Type B pancreatic cell (in vitro differentiated cells): ENCODE measurements at regions not wholly inside any gene's neighbourhood (a gene's known extent, or its start where the extent isn't known, plus 50 kb on each side); places are given as distances from the start of the nearest gene placed in this dataset.

Experiments used
- DNase-seq: peaks from one replicate; pipeline ENCODE4 v3.0.0; 2021; ENCODE audit warnings: mixed read lengths; ENCODE audit not compliant: unreplicated experiment; ENCODE audit errors: extremely low spot score
- H3K27ac Mint-ChIP-seq: 2 replicates; pipeline ENCODE4 v1.8.0; 2021; ENCODE audit warnings: mild to moderate bottlenecking, mixed read lengths
- H3K27me3 Mint-ChIP-seq: 2 replicates; pipeline ENCODE4 v1.8.0; 2021; ENCODE audit warnings: mixed read lengths
- H3K36me3 Mint-ChIP-seq: 2 replicates; pipeline ENCODE4 v1.8.0; 2021; ENCODE audit warnings: mixed read lengths
- H3K4me1 Mint-ChIP-seq: one replicate; pipeline ENCODE4 v1.8.0; 2021; ENCODE audit warnings: mixed read lengths; ENCODE audit not compliant: unreplicated experiment
- H3K4me3 Mint-ChIP-seq: 2 replicates; pipeline ENCODE4 v1.8.0; 2021; ENCODE audit warnings: mild to moderate bottlenecking, mixed read lengths
- H3K9me3 Mint-ChIP-seq: 2 replicates; pipeline ENCODE4 v1.8.0; 2021; ENCODE audit warnings: mixed read lengths
- TF ChIP-seq, protein P1 (sequence below): fragments of 200-600 bp; sonication (generic); conservative IDR thresholded peaks from 2 replicates; pipeline ENCODE4 v1.5.0; 2021; ENCODE audit warnings: antibody characterized with exemption, mild to moderate bottlenecking

DNA sequence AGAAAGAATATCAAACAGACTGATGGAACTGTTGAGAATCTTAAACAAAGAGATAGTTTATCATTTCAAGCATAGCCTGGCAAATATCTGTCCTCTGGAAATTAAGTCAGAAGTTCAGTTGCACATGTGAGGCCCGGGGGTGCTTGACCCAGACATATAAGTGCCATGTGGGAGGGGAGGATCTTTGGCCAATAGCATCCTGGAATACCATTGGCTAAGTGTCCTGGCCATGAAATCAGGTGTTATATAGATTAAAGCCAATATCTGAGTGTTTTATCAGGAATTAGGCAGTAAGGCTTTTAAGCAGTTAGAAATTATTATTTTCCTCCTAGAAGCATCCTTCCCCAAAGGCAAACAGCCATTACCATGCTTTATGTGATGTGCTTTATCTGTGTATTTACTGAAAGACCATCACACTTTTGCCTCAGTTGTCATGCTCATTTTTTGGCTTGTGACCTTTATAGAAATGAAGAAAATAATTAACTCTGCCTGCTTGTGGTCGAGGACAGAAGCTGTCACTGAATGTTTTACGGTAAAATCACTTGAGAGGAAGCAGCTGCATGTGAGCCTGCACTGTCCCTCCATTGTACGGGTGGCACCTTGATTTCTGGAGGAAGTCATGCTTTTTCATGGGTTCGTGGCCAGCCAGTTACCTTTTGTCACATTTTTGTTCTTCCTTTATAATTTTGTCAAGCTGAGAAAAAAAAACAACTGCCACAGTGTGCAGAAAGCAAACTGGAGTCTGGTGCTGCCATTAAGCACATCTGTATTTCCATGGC lies 259.9 kb upstream of the FMN2 start:
- TF ChIP-seq, protein P1, sequence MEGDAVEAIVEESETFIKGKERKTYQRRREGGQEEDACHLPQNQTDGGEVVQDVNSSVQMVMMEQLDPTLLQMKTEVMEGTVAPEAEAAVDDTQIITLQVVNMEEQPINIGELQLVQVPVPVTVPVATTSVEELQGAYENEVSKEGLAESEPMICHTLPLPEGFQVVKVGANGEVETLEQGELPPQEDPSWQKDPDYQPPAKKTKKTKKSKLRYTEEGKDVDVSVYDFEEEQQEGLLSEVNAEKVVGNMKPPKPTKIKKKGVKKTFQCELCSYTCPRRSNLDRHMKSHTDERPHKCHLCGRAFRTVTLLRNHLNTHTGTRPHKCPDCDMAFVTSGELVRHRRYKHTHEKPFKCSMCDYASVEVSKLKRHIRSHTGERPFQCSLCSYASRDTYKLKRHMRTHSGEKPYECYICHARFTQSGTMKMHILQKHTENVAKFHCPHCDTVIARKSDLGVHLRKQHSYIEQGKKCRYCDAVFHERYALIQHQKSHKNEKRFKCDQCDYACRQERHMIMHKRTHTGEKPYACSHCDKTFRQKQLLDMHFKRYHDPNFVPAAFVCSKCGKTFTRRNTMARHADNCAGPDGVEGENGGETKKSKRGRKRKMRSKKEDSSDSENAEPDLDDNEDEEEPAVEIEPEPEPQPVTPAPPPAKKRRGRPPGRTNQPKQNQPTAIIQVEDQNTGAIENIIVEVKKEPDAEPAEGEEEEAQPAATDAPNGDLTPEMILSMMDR: no peak
- peaks cover 18% of the 10 kb centered on the region for H3K27me3 Mint-ChIP-seq
- H3K27ac Mint-ChIP-seq: no peak overlapping the region
- DNase-seq: no peak
- no peaks in the 10 kb centered on the region for H3K9me3 Mint-ChIP-seq
- no peaks in the 10 kb centered on the region for H3K36me3 Mint-ChIP-seq
- peaks cover 5% of the 10 kb centered on the region for H3K4me1 Mint-ChIP-seq
- H3K4me3 Mint-ChIP-seq: no peak overlapping the region

DNA sequence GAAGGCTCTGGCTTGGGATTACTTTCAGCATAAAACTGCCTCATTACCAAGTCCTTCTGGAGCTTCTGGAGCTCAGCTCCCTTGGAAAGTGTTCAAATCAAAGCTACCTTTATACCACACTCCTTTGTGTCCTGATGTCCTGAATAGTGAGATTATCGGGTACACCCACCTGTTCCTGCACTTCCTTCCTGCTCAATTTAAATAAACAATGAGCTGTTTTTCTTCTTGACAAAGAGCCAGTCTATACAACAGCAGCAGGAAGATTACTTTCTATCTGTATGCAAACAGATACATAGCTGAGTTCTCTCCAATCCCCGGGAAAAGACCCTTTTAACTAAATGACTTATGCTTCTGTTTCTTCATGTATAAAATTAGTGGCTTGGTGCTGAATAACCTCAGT lies 258.0 kb upstream of the FMN2 start:
- TF ChIP-seq, protein P1: no peak
- H3K27ac Mint-ChIP-seq: no peak overlapping the region
- peaks cover 25% of the 10 kb centered on the region for H3K27me3 Mint-ChIP-seq
- H3K36me3 Mint-ChIP-seq: no peaks in the 10 kb centered on the region
- DNase-seq: no peak
- H3K4me1 Mint-ChIP-seq: peaks cover 5% of the 10 kb centered on the region
- H3K4me3 Mint-ChIP-seq: no peak overlapping the region
- H3K9me3 Mint-ChIP-seq: no peaks in the 10 kb centered on the region

DNA sequence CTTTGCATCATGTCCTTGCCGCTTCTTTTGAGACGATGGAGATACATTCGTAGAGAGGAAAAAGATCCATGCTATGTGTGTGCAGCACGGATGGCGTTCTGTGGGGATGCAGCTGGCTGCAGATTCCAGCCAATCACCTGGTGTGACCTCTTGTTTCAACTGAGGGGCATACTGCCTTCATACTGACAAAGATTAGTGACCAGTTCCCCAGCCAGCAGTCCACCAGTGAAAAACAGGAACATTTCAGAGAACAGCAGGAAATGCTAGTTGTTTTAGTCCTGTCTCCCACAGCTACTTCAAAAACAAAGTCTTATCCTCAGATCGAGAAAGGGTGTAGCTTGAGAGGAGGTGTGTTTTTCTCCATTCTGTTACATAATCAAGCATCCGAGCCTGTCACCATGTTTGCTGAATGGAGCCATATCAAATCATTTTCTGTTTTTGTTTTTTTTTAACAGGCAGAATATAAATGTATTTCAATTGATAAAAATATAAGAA lies 255.7 kb upstream of the FMN2 start:
- H3K36me3 Mint-ChIP-seq: no peaks in the 10 kb centered on the region
- H3K4me1 Mint-ChIP-seq: peaks cover 5% of the 10 kb centered on the region
- no peak for DNase-seq
- TF ChIP-seq, protein P1: no peak
- H3K27ac Mint-ChIP-seq: no peak overlapping the region
- H3K4me3 Mint-ChIP-seq: no peak overlapping the region
- no peaks in the 10 kb centered on the region for H3K9me3 Mint-ChIP-seq
- H3K27me3 Mint-ChIP-seq: peaks cover 30% of the 10 kb centered on the region

DNA sequence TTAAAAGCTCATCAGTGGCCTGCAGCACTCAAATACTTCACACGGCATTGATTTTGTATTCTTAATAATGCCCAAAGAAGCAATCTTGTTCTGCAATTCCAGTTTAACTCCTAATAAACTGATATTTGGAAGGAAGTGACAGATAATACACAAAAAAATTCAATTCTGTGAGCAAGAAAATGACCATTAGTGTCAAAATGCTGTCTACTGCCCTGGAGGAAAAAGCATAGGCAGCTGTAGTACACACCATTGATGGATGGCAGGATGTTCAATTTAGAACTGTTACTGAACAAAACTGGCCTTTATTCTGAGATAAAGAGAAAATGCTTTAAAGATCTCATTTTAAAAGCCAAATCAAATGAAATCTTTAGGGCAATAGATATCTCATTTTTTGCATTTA lies 251.3 kb upstream of the FMN2 start:
- Mint-ChIP-seq H3K4me1 (peaks cover 5% of the 10 kb centered on the region), H3K4me3 (no peak overlapping the region), H3K27me3 (peaks cover 18% of the 10 kb centered on the region), H3K36me3 (no peaks in the 10 kb centered on the region), H3K27ac (no peak overlapping the region), H3K9me3 (no peaks in the 10 kb centered on the region)
- DNase-seq: no peak
- TF ChIP-seq, protein P1: no peak

DNA sequence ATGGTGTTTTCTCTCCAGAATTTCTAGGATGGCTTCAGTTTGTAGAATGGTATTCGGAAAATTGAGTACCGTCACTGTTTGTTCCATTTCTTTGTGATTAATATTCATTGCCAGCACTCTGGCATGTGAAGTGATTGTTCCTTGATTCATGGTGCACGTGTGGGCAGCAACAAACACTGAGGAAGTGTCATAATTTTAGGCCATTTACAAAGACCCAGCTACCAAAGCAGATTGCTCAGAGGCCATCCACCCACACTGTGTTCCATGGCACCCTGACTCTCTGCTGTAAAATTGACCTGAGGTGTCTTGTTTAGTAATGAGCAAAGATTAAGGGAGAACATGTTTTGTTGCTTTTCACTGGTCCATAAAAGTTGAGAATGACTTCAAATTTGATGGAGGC lies 250.9 kb upstream of the FMN2 start:
- Mint-ChIP-seq H3K27me3 (peaks cover 18% of the 10 kb centered on the region), H3K4me1 (peaks cover 3% of the 10 kb centered on the region), H3K27ac (no peak overlapping the region), H3K9me3 (no peaks in the 10 kb centered on the region), H3K36me3 (no peaks in the 10 kb centered on the region), H3K4me3 (no peak overlapping the region)
- no peak for DNase-seq
- TF ChIP-seq, protein P1: no peak
